Cardiac septum (tissue), 1 donor: ENCODE measurements at regions not wholly inside any gene's neighbourhood (a gene's known extent, or its start where the extent isn't known, plus 50 kb on each side); places are given as distances from the start of the nearest gene placed in this dataset.
"Not testable (repeated sequence)": the region's sequence is repeated elsewhere in the genome, so short reads cannot be mapped to it uniquely, and the experiment has no call there.

Source experiments
- DNase-seq: peaks from one replicate; pipeline ENCODE4 v3.0.0-alpha.2; 2020; ENCODE audit warnings: low spot score
- intact Hi-C: fragments of 100-400 bp; cut with DNase I; formaldehyde crosslinking; loops from one replicate; pipeline ENCODE4 v1.14.0; 2022
- donor health status: DM: no; HTN: no; CAD: no.

GRCh38 chr2:4115435-4115834 is 412.1 kb downstream of the DCDC2C start:
- intact Hi-C loops, DNase-seq: not testable (repeated sequence)

DNA sequence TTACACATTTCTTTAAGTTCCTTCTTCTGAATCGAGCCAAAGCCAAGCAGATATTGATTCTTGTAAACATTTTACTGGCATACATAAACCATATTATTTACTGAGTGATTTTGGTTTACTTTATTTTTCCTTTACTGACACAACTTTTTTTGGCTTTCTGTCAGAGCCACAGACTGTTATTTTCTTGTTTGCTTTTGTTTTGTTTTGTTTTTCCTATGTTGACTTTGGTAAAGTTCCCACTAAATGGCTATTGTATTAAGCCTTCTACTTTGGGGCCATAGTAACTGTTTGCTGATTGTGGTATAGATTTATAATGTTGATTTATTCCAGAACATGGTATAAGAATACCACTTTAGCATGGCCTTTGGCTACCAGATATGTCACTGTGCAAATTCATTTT is 419.4 kb downstream of the DCDC2C start:
- intact Hi-C loops, result no loop called here
- DNase-seq, result no peak

DNA sequence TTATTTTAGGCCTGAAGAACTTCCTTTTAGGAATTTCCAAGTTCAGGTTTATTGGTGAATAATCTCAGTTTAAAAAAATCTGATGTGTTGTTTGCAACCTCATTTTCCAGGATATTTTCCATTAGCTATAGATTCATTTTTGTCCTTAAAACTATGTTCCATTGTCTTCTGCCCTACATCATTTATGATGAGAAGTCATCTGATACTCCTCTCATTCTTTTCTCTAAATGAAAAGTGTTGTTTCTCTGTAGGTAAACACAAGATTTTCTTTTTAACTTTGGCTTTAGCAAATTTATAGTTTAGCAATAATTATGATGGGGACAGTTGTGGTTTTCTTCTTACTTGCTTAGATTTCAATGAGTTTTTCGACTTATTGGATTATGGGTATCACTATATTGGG is 427.3 kb downstream of the DCDC2C start:
- intact Hi-C loops, result no loop called here
- DNase-seq, result no peak

DNA sequence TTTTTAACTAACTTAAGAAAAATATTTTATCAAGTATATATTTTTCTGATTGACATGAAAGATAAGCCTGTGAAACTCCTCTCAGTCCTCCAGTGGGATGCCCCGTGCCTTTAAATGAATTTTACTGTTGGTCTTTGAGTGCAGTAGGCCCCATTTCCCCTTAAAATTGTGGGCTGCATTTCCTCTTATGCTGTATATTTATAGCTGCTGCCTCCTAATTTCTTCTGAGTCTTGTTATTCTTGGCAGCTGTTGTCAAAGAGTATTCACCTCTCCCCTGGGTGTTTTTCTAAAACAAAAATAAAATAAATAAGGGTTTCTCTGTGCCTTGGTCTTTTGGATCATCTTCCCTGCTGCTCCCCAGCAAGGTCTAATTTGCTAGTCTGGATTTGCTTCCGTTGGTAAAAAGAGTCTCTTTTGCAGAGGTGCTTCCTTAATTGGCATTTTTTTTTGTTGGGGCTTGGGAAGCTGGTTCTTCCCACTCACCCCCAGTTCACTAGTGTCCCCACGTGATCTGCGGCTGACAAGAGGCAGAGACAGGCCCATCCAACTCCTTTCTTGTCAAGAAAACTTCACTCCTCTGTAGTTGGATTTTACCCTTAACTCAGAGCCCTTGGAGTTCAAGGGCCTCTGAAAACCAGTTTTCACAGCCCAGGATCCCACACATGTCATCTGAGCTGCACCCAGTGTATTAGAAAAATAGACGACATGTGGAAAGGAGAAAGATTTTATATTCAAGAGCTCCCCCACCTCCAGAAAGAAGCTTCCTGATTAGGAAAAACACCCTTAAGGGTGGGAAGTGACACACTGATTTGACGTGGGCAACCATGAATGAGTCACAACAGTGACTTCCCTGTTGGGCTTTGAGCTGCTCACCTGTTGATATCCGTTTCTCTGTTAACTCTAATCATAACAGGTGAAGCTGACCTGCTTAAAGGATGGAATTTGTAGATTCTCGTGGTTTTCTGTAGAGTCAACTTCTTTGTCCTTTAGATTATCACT is 431.5 kb downstream of the DCDC2C start:
- no peak for DNase-seq
- intact Hi-C loops, result no loop called here

DNA sequence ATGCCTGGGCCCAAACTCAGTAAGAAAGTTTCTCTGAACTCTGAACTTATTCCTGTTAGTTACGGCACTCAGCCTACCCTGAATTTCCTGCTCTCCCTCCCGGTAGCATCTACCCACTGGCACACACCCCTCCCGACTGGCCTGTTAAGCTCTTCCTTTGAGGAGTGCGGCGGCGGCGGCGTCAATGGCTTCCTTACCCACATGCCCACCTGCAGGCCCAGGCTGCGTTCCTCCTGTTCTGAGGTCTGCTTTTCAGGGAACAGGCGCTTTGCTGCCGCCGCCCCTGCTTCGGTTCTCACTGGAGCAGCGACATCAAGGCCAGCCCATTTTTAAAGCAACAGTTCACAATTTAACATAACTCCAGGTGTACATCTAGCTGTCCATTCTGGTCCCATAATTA is 432.4 kb downstream of the DCDC2C start:
- intact Hi-C loops, result no loop called here
- no peak for DNase-seq

DNA sequence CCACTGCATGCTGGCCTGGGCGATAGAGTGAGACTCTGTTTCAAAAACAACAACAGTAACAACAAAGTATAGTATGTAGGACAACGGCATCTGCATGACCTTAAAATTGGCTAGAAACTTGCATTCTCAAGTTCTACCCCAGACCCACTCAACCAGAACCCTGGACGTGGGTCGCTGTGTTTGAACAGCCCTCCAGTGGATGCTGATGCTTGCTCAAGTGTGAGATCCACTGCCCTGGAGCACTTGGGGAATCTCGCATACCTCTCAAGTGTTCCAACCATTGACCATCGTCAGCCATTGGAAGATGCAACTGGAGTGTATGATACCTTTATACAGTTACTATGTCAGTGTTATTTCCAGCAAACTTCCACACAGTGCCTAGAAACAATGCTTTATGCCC is 435.9 kb downstream of the DCDC2C start:
- no peak for DNase-seq
- intact Hi-C loops, result no loop called here

DNA sequence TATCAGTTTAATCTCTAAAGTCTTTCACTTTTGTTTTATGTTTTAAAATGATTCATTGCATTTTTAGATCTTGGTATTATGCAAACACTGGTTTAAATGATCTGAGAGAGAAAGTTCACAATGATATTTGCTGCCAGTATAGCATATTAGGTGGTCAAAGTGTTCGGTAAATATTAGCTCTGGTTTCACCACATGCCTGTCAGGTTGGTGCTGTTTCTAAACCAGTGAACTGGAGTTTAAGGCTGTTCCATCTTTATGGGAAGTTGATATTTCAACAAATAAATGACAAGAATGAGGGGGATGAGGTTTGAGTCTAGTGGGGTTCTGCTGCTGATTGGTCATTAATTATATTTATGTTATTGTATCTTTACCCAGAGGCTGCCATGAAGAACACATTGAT is 436.4 kb downstream of the DCDC2C start:
- intact Hi-C loops, result no loop called here
- no peak for DNase-seq

DNA sequence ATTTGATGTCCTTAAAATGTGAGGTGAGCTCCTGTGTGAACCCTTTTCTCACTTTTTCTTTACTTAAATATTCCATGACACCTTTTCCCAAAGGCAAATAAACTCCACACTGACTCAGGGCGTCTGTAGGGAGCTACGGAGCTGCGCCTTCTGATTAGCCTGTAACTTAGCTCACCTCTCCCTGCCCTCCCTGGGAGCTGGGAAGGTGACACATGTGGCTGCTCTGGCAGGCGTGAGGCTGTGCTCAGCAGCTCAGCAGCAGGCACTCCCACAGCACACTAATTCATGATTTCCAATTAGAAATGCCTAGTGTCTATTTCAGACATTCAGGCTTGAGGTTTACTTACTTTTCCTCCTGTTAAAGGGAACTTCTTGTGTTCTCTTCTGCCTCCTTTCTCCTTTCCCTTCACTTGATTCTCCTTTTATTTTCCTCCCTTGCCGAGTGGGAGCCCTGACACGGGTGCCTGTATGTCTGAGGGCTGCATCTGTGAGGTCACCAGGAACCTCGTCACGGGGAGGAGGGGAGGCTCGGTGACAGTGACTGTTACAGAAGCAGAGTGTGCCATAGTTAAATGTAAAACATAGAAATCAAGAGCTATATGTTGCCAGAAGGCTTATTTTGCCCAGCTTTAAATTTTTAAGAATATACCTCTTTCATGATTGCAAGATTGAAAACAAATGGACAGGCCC is 437.1 kb downstream of the DCDC2C start:
- intact Hi-C loops, result no loop called here
- no peak for DNase-seq

DNA sequence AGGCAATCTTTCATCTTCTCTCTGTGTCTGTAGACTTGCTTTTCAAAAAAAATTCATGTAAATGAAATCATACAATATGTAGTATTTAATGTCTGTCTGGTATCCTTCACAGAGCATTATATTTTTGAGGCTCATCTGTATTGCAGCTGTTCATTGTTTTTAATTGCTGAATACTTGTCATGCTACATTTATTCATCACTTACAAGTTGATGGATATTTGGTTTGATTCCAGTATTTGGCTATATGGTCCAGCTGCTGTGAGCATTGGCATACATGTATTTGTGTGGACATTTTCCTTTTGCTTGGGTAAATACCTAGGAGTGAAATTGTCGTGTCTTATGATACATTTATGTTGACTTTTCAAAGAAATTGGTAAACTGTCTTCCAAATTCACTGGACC is 441.4 kb downstream of the DCDC2C start:
- DNase-seq, result no peak
- intact Hi-C loops, result no loop called here

- DNase-seq, result no peak
- intact Hi-C loops, result no loop called here
Measured at GRCh38 chr2:4151521-4151920, 448.1 kb downstream of the DCDC2C start.

DNA sequence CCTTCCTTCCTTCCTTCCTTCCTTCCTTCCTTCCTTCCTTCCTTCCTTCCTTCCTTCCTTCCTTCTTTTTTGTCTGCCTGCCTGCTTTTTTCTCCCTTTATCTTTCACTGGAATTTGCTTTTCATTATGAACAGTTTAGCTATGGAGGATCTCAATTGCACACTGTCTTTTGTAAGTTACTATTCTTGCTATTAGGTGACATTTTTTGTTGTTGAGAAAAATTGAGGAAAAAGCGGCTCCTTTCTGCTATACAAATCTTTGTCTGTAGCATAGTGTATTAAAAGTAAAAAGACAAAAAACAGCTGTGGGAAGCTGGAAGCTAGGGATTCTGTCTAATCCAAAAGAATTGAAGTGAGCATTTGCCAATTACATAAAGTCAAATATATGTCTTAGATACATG is 448.7 kb downstream of the DCDC2C start:
- intact Hi-C loops, result no loop called here
- no peak for DNase-seq

DNA sequence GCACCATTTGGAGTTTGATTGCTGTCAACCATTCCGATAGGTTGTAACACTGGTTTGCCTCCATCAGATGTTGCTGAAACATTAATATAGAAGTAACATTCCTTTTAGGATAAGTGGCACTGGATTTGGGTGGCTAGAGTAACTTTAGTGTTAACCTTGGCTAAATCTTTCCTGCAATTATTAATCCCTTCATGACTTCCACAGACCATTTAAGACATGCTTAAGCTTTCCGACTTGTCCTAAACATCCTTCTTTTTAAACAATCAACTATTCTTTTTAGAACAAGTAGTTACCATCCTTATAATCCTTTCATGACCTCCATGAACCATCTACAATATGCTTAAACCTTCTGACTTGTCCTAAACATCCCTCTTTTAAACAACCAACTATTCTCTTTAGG is 465.5 kb downstream of the DCDC2C start:
- intact Hi-C loops, result no loop called here
- no peak for DNase-seq

- DNase-seq, result no peak
- intact Hi-C loops, result no loop called here
Measured at GRCh38 chr2:4174796-4175195, 471.4 kb downstream of the DCDC2C start.

- no peak for DNase-seq
- intact Hi-C loops, result no loop called here
Measured at GRCh38 chr2:4175343-4175742, 472.0 kb downstream of the DCDC2C start.

DNA sequence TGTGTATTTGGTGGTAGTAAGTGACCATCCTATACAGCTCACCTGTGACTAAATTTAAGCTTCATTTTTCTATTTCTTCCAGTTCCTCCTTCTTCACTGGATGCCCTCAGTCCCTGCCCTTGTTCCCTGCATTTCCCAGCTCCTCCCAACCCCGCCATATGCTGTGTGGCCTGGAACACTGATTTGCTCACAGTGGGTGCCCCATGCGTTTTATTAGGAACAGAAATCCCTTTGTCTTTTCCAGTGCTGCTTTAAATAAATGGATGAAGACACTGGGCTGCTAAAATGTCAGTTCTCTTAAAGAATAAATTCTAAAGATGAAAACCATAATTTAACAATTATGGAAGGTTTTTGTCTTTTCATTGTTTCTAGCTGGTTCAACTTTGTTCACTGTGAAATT is 477.3 kb downstream of the DCDC2C start:
- intact Hi-C loops, result no loop called here
- DNase-seq, result no peak

GRCh38 chr2:4181062-4181461 is 477.7 kb downstream of the DCDC2C start:
- no peak for DNase-seq

GRCh38 chr2:4188561-4188960 is 485.2 kb downstream of the DCDC2C start:
- intact Hi-C loops, result no loop called here

More at GRCh38 chr2:4181062-4181461, 477.7 kb downstream of the DCDC2C start:
- intact Hi-C loops, result no loop called here

DNA sequence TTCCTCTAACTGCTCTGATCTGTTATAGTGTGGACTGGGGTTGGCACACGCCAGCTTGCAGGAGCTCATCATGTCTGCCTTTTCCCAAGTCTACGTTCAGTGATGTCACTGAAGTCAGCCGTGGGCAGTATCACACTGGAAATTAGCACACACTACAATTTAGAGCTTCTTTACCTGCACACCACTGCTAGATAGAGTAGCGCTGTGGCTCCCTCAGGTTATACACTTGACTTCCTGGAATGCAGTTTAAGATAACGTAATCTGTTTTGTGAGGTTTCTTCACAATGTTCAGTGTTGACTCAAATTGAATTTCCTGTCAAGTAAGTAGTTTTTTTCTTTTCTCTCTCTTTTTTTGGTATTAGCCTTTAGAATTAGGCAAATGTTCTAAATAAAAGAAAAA is 487.2 kb downstream of the DCDC2C start:
- DNase-seq, result no peak
- intact Hi-C loops, result no loop called here

More at GRCh38 chr2:4188561-4188960, 485.2 kb downstream of the DCDC2C start:
- no peak for DNase-seq

GRCh38 chr2:4192119-4192518 is 488.7 kb downstream of the DCDC2C start:
- intact Hi-C loops, result no loop called here
- no peak for DNase-seq

DNA sequence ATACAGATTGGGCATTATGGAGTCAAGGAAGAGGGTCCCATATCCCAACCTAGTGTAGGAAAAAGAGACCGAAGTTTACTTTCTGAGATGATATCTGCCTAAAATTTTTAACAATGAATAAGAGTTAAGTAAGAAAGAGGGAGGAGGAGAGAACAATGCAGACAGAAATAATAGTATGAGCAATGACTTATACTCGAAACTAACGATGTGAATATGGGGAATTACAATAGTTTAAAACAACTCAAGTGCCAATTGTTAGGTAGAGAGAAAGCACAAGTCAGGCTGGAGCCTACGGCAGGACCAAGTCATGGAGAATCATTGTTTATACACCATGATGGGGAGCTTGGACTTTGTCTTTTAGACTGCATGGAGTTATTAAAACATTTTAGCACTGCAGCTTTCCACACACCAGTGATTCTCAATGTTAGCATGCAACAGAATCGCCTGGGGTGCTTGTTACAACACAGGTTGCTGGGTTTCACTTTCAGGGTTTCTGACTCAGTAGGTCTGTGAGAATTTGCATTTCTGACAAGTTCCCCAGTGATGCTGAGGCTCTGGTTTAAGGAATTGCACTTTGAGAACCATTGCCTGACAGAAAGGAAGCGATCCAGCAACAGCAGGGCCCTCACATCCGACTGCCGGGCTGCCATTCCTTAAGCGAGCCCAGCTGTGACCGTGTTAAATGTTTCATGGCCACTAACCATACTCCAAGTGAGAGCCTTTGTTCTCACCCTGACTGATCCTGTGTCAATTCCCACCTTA is 511.2 kb downstream of the DCDC2C start:
- intact Hi-C loops, result no loop called here

More for the DNA sequence above, 511.2 kb downstream of the DCDC2C start:
- DNase-seq, result no peak
